ENCODE measurements at regions not wholly inside any gene's neighbourhood (a gene's known extent, or its start where the extent isn't known, plus 50 kb on each side); places are given as distances from the start of the nearest gene placed in this dataset.

DNA sequence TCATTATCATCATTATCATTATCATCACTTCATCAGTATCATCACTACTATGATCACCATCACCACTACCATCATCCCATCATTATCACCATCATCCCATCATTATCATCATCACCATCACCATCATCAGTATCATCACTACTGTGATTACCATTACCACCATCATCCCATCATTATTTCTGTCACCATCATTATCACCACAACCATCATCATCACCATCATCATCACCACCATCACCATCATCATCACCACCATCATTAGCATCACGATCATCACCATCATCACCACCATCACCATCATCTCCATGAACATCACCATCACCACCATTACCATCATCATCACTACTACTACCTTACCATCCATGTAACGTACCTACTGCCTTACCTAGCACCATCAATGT, 368.8 kb downstream of the SEC14L1 start:
- H3K4me3 ChIP-seq (ENCODE audit: low read length) = no peak overlapping the region
- H3K27me3 ChIP-seq (ENCODE audit: control insufficient read depth, low read length) = no peaks in the 10 kb centered on the region
- no peak for TF ChIP-seq EZH2phosphoT487 (IDR thresholded peaks at IDR 0.05; ENCODE audit: borderline replicate concordance, low read length)
- TF ChIP-seq, protein P1, sequence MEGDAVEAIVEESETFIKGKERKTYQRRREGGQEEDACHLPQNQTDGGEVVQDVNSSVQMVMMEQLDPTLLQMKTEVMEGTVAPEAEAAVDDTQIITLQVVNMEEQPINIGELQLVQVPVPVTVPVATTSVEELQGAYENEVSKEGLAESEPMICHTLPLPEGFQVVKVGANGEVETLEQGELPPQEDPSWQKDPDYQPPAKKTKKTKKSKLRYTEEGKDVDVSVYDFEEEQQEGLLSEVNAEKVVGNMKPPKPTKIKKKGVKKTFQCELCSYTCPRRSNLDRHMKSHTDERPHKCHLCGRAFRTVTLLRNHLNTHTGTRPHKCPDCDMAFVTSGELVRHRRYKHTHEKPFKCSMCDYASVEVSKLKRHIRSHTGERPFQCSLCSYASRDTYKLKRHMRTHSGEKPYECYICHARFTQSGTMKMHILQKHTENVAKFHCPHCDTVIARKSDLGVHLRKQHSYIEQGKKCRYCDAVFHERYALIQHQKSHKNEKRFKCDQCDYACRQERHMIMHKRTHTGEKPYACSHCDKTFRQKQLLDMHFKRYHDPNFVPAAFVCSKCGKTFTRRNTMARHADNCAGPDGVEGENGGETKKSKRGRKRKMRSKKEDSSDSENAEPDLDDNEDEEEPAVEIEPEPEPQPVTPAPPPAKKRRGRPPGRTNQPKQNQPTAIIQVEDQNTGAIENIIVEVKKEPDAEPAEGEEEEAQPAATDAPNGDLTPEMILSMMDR (IDR thresholded peaks at IDR 0.05; ENCODE audit: low read depth, low read length, poor library complexity, severe bottlenecking) = no peak

DNA sequence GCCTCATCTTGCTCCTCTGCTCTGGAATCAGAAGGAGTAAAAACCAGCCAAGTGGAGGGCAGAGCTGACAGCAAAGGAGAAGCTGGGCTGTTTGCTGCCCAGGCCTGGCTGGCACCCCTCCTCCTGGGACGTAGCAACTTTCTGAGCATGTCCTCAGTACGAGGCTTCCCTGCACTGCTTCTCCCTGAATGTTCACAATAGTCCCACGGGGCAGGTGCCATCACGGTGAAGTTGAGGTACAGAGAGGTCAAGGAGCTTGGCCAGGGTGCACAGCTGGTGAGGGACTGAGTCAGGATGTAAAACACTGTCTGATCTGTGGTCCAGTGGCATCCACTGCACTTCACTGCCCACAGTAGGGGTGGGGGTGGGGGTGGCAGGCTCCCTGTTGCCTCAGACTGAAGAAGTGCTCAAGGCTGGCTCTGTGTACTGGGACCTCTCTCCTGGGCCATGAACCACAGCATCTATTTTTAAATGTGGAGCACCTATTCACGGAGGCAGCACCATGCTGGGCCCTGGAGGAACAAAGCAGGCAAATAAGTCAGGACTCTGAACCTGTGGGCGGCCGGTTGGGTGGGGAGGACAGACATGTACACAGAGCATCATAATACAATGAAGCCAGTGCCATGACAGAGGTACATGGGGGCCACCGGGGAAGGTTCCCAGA, 369.5 kb downstream of the SEC14L1 start:
- Histone ChIP-seq H3K4me1 (ENCODE audit: control insufficient read depth, low read length) (no peaks in the 10 kb centered on the region), H3K4me3 (ENCODE audit: low read length) (no peak overlapping the region), H4K20me1 (ENCODE audit: control insufficient read depth, insufficient read depth, low read depth, low read length) (no peaks in the 10 kb centered on the region), H3K36me3 (ENCODE audit: control insufficient read depth, low read length) (no peaks in the 10 kb centered on the region), H3K9me3 (ENCODE audit: control insufficient read depth, insufficient read depth, low read length) (no peaks in the 10 kb centered on the region; the same call in 1 of the 2 replicates), H3K79me2 (ENCODE audit: control insufficient read depth, low read length) (no peaks in the 10 kb centered on the region), H3K4me2 (ENCODE audit: low read length) (no peak overlapping the region), H3K27ac (ENCODE audit: low read depth, low read length) (no peak overlapping the region), H3K9me2 (replicated peaks; ENCODE audit: control insufficient read depth, low read length) (no peaks in the 10 kb centered on the region), H3F3A (ENCODE audit: control insufficient read depth, insufficient read depth) (no peaks in the 10 kb centered on the region; the same call in 1 of the 2 replicates), H3K27me3 (ENCODE audit: control insufficient read depth, low read length) (no peaks in the 10 kb centered on the region)
- TF ChIP-seq, protein P1 (IDR thresholded peaks at IDR 0.05; ENCODE audit: low read depth, low read length, poor library complexity, severe bottlenecking) = no peak
- no peak for TF ChIP-seq EZH2phosphoT487 (IDR thresholded peaks at IDR 0.05; ENCODE audit: borderline replicate concordance, low read length)

More for the DNA sequence above, 368.8 kb downstream of the SEC14L1 start:
- H3K79me2 ChIP-seq (ENCODE audit: control insufficient read depth, low read length) = no peaks in the 10 kb centered on the region
- H3K4me2 ChIP-seq (ENCODE audit: low read length) = no peak overlapping the region
- no peaks in the 10 kb centered on the region for H4K20me1 ChIP-seq (ENCODE audit: control insufficient read depth, insufficient read depth, low read depth, low read length)
- no peaks in the 10 kb centered on the region; the same call in 1 of the 2 replicates for H3F3A ChIP-seq (ENCODE audit: control insufficient read depth, insufficient read depth)
- H3K27ac ChIP-seq (ENCODE audit: low read depth, low read length) = no peak overlapping the region
- H3K4me1 ChIP-seq (ENCODE audit: control insufficient read depth, low read length) = no peaks in the 10 kb centered on the region
- H3K36me3 ChIP-seq (ENCODE audit: control insufficient read depth, low read length) = no peaks in the 10 kb centered on the region
- no peaks in the 10 kb centered on the region for H3K9me2 ChIP-seq (replicated peaks; ENCODE audit: control insufficient read depth, low read length)
- H3K9me3 ChIP-seq (ENCODE audit: control insufficient read depth, insufficient read depth, low read length) = no peaks in the 10 kb centered on the region; the same call in 1 of the 2 replicates

DNA sequence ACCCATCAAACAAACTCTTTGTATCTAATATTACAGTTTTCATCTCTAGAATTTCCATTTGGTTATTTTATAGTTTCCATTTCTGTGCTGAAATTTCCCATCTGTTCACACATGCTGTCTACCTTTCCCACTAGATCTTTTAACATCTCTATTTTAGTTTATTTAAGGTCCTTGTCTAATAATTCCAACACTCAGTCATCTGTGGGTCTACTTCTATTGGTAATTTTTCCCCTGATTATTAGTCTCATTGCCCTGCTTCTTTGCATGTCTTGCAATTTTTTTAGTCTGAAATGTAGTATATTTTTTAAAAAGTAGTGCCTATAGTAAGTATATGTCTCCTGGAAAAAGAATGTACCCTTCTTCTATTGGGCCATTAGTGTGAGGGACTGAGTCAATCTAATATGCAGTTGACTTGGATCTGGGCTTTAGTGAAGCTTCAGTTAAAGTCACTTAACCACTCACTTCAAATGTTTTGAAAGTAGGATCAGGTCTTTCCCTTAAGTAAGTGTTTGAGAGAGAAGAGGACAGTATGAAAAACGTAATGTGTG, 370.8 kb downstream of the SEC14L1 start:
- H3K36me3 ChIP-seq (ENCODE audit: control insufficient read depth, low read length) = no peaks in the 10 kb centered on the region
- H3K9me2 ChIP-seq (replicated peaks; ENCODE audit: control insufficient read depth, low read length) = no peaks in the 10 kb centered on the region
- no peak overlapping the region for H3K4me3 ChIP-seq (ENCODE audit: low read length)
- TF ChIP-seq, protein P1 (IDR thresholded peaks at IDR 0.05; ENCODE audit: low read depth, low read length, poor library complexity, severe bottlenecking) = no peak
- TF ChIP-seq EZH2phosphoT487 (IDR thresholded peaks at IDR 0.05; ENCODE audit: borderline replicate concordance, low read length) = no peak
- H3K79me2 ChIP-seq (ENCODE audit: control insufficient read depth, low read length) = no peaks in the 10 kb centered on the region
- no peaks in the 10 kb centered on the region for H3K27me3 ChIP-seq (ENCODE audit: control insufficient read depth, low read length)
- no peak overlapping the region for H3K27ac ChIP-seq (ENCODE audit: low read depth, low read length)
- no peaks in the 10 kb centered on the region; the same call in 1 of the 2 replicates for H3K9me3 ChIP-seq (ENCODE audit: control insufficient read depth, insufficient read depth, low read length)
- H3K4me2 ChIP-seq (ENCODE audit: low read length) = no peak overlapping the region
- H3K4me1 ChIP-seq (ENCODE audit: control insufficient read depth, low read length) = no peaks in the 10 kb centered on the region
- H4K20me1 ChIP-seq (ENCODE audit: control insufficient read depth, insufficient read depth, low read depth, low read length) = no peaks in the 10 kb centered on the region
- H3F3A ChIP-seq (ENCODE audit: control insufficient read depth, insufficient read depth) = no peaks in the 10 kb centered on the region; the same call in 1 of the 2 replicates
